ENCODE measurements at regions not wholly inside any gene's neighbourhood (a gene's known extent, or its start where the extent isn't known, plus 50 kb on each side); places are given as distances from the start of the nearest gene placed in this dataset.
A peak's percentile ranks its signal among the peaks of the same experiment; 100 is the strongest.

- Mint-ChIP-seq H3K9me3 (peaks cover 7% of the 10 kb centered on the region), H3K4me3 (no peak overlapping the region), H3K36me3 (ENCODE audit: low read depth) (peaks cover 8% of the 10 kb centered on the region), H3K4me1 (peaks cover 44% of the 10 kb centered on the region), H3K27ac (peak overlapping the region; percentile 54), H3K27me3 (ENCODE audit: low read depth, poor library complexity) (peaks cover 4% of the 10 kb centered on the region)
- no peak for DNase-seq
- TF ChIP-seq CTCF (IDR thresholded peaks at IDR 0.05), result no peak
Measured at GRCh38 chr4:38610966-38611431, 53.0 kb upstream of the KLF3 start.

- peaks cover 8% of the 10 kb centered on the region for H3K36me3 Mint-ChIP-seq (ENCODE audit: low read depth)
- no peak overlapping the region for H3K4me3 Mint-ChIP-seq
- peaks cover 7% of the 10 kb centered on the region for H3K9me3 Mint-ChIP-seq
- H3K27me3 Mint-ChIP-seq (ENCODE audit: low read depth, poor library complexity), result peaks cover 4% of the 10 kb centered on the region
- H3K4me1 Mint-ChIP-seq, result peaks cover 37% of the 10 kb centered on the region
- DNase-seq, result no peak
- TF ChIP-seq CTCF (IDR thresholded peaks at IDR 0.05), result no peak
- no peak overlapping the region for H3K27ac Mint-ChIP-seq
Measured at GRCh38 chr4:38611676-38612075, 52.3 kb upstream of the KLF3 start.

GRCh38 chr4:38612646-38613414 is 51.2 kb upstream of the KLF3 start:
- Mint-ChIP-seq H3K36me3 (ENCODE audit: low read depth) (peaks cover 8% of the 10 kb centered on the region), H3K27me3 (ENCODE audit: low read depth, poor library complexity) (peaks cover 4% of the 10 kb centered on the region), H3K4me1 (peaks cover 34% of the 10 kb centered on the region), H3K9me3 (peaks cover 4% of the 10 kb centered on the region), H3K27ac (no peak overlapping the region), H3K4me3 (no peak overlapping the region)
- TF ChIP-seq CTCF (IDR thresholded peaks at IDR 0.05), result no peak
- no peak for DNase-seq
